ENCODE measurements at regions not wholly inside any gene's neighbourhood (a gene's known extent, or its start where the extent isn't known, plus 50 kb on each side); places are given as distances from the start of the nearest gene placed in this dataset.

DNA sequence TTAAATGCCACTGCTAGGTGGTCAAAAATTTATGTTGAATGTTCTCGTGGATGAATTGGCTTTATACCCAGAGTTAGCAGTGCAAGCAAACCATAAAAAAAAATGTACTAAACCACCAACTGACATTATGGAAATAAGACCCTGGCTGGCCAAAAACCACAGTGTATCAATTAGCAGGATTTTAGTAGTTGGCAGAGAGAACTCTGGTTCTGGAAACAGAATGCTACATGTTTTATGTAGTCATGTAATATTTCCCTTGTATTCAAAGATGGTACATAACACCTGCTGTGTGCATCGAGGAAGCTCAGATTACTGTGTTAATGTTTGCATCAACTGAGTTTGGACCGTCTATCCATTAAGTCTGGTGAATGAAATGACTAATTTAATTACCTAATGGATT, 618.5 kb downstream of the CCSER2 start:
- TF ChIP-seq, protein P1, sequence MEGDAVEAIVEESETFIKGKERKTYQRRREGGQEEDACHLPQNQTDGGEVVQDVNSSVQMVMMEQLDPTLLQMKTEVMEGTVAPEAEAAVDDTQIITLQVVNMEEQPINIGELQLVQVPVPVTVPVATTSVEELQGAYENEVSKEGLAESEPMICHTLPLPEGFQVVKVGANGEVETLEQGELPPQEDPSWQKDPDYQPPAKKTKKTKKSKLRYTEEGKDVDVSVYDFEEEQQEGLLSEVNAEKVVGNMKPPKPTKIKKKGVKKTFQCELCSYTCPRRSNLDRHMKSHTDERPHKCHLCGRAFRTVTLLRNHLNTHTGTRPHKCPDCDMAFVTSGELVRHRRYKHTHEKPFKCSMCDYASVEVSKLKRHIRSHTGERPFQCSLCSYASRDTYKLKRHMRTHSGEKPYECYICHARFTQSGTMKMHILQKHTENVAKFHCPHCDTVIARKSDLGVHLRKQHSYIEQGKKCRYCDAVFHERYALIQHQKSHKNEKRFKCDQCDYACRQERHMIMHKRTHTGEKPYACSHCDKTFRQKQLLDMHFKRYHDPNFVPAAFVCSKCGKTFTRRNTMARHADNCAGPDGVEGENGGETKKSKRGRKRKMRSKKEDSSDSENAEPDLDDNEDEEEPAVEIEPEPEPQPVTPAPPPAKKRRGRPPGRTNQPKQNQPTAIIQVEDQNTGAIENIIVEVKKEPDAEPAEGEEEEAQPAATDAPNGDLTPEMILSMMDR (IDR thresholded peaks at IDR 0.05; ENCODE audit: insufficient read depth, low read length, poor library complexity, severe bottlenecking), result no peak
- TF ChIP-seq EZH2phosphoT487 (conservative IDR thresholded peaks at IDR 0.05; ENCODE audit: low read length), result no peak
